ENCODE measurements at regions not wholly inside any gene's neighbourhood (a gene's known extent, or its start where the extent isn't known, plus 50 kb on each side); places are given as distances from the start of the nearest gene placed in this dataset.
A peak's percentile ranks its signal among the peaks of the same experiment; 100 is the strongest.

- DNase-seq = no peak
Observed at GRCh38 chr5:105970919-105971318, 1699.8 kb downstream of the EFNA5 start.

GRCh38 chr5:105968981-105969380 is 1701.8 kb downstream of the EFNA5 start:
- DNase-seq = no peak

GRCh38 chr5:105963696-105964255 is 1707.0 kb downstream of the EFNA5 start:
- no peak for DNase-seq

- no peak for DNase-seq
Observed at GRCh38 chr5:105961572-105961971, 1709.2 kb downstream of the EFNA5 start.

GRCh38 chr5:105956456-105957196 is 1714.1 kb downstream of the EFNA5 start:
- DNase-seq = no peak

- DNase-seq = no peak
Observed at GRCh38 chr5:105954341-105954740, 1716.4 kb downstream of the EFNA5 start.

GRCh38 chr5:105953616-105954015 is 1717.1 kb downstream of the EFNA5 start:
- DNase-seq = no peak

- no peak for DNase-seq
Observed at GRCh38 chr5:105952875-105953274, 1717.9 kb downstream of the EFNA5 start.

GRCh38 chr5:105947461-105947860 is 1723.3 kb downstream of the EFNA5 start:
- DNase-seq = no peak

- DNase-seq = no peak
Observed at GRCh38 chr5:105945203-105945972, 1725.3 kb downstream of the EFNA5 start.

- no peak for DNase-seq
Observed at GRCh38 chr5:105940181-105940580, 1730.6 kb downstream of the EFNA5 start.

- DNase-seq = no peak
Observed at GRCh38 chr5:105934171-105934570, 1736.6 kb downstream of the EFNA5 start.

GRCh38 chr5:105931881-105932421 is 1738.8 kb downstream of the EFNA5 start:
- no peak for DNase-seq

GRCh38 chr5:105929858-105930257 is 1740.9 kb downstream of the EFNA5 start:
- DNase-seq = no peak

GRCh38 chr5:105924366-105924765 is 1746.4 kb downstream of the EFNA5 start:
- DNase-seq = no peak

GRCh38 chr5:105922574-105922973 is 1748.2 kb downstream of the EFNA5 start:
- no peak for DNase-seq

- no peak for DNase-seq
Observed at GRCh38 chr5:105922080-105922479, 1748.7 kb downstream of the EFNA5 start.

- peak; percentile 17 for DNase-seq
Observed at GRCh38 chr5:105917189-105917588, 1753.5 kb downstream of the EFNA5 start.

GRCh38 chr5:105907016-105907415 is 1763.7 kb downstream of the EFNA5 start:
- no peak for DNase-seq

- no peak for DNase-seq
Observed at GRCh38 chr5:105905392-105905791, 1765.3 kb downstream of the EFNA5 start.

- no peak for DNase-seq
Observed at GRCh38 chr5:105903069-105903468, 1767.7 kb downstream of the EFNA5 start.

GRCh38 chr5:105899726-105900125 is 1771.0 kb downstream of the EFNA5 start:
- no peak for DNase-seq

- peak; percentile 14 for DNase-seq
Observed at GRCh38 chr5:105898183-105898582, 1772.6 kb downstream of the EFNA5 start.

Measured in right kidney (tissue), 1 donor.